ENCODE measurements at regions not wholly inside any gene's neighbourhood (a gene's known extent, or its start where the extent isn't known, plus 50 kb on each side); places are given as distances from the start of the nearest gene placed in this dataset.

- no peaks in the 10 kb centered on the region for H3K9me3 ChIP-seq (ENCODE audit: insufficient read depth, low read depth, low read length)
- Mint-ChIP-seq H3K9me3 (ENCODE audit: unreplicated experiment) (no peaks in the 10 kb centered on the region), H3K27me3 (ENCODE audit: low read depth, unreplicated experiment) (no peaks in the 10 kb centered on the region), H3K4me1 (ENCODE audit: low read depth, unreplicated experiment) (peaks cover 14% of the 10 kb centered on the region), H3K27ac (ENCODE audit: unreplicated experiment) (no peak overlapping the region), H3K4me3 (ENCODE audit: unreplicated experiment) (no peak overlapping the region), H3K36me3 (ENCODE audit: low read depth, unreplicated experiment) (no peaks in the 10 kb centered on the region)
- H3K4me2 ChIP-seq (ENCODE audit: low read length): no peak overlapping the region
- no peak overlapping the region for H2AFZ ChIP-seq (ENCODE audit: low read depth, low read length)
- no peaks in the 10 kb centered on the region for H3K36me3 ChIP-seq (ENCODE audit: insufficient read depth, low read length)
- no peaks in the 10 kb centered on the region for H3K4me1 ChIP-seq (ENCODE audit: insufficient read depth, low read length)
- H3K9ac ChIP-seq (ENCODE audit: low read length): no peak overlapping the region
- no peak for FAIRE-seq
- no peaks in the 10 kb centered on the region for H3K27me3 ChIP-seq (ENCODE audit: insufficient read depth, low read length)
- no peaks in the 10 kb centered on the region for H3K79me2 ChIP-seq (ENCODE audit: insufficient read depth, low read length)
- H3K27ac ChIP-seq (ENCODE audit: low read depth, low read length): no peak overlapping the region
- H3K4me3 ChIP-seq (ENCODE audit: insufficient read depth, low read depth, low read length): no peak overlapping the region
- no peaks in the 10 kb centered on the region for H4K20me1 ChIP-seq (ENCODE audit: insufficient read depth, low read length)
- no peak for TF ChIP-seq CTCF (IDR thresholded peaks at IDR 0.05; ENCODE audit: insufficient read depth, low read depth, low read length)
- no peak for TF ChIP-seq EZH2 (IDR thresholded peaks at IDR 0.05; ENCODE audit: insufficient read depth, low read length)
- DNase-seq (ENCODE audit: low read depth): no peak
These were observed 947.9 kb downstream of the FAT4 start for GRCh38 chr4:126262665-126263064.

GRCh38 chr4:126264839-126265238, 950.1 kb downstream of the FAT4 start:
- no peaks in the 10 kb centered on the region for H3K27me3 Mint-ChIP-seq (ENCODE audit: low read depth, unreplicated experiment)
- Histone ChIP-seq H3K4me1 (ENCODE audit: insufficient read depth, low read length) (no peaks in the 10 kb centered on the region), H3K4me2 (ENCODE audit: low read length) (peak overlapping the region; percentile 2), H3K27ac (ENCODE audit: low read depth, low read length) (no peak overlapping the region), H3K36me3 (ENCODE audit: insufficient read depth, low read length) (no peaks in the 10 kb centered on the region), H3K9ac (ENCODE audit: low read length) (no peak overlapping the region), H3K9me3 (ENCODE audit: insufficient read depth, low read depth, low read length) (no peaks in the 10 kb centered on the region), H3K4me3 (ENCODE audit: insufficient read depth, low read depth, low read length) (no peak overlapping the region), H2AFZ (ENCODE audit: low read depth, low read length) (no peak overlapping the region), H3K27me3 (ENCODE audit: insufficient read depth, low read length) (no peaks in the 10 kb centered on the region), H3K79me2 (ENCODE audit: insufficient read depth, low read length) (no peaks in the 10 kb centered on the region), H4K20me1 (ENCODE audit: insufficient read depth, low read length) (no peaks in the 10 kb centered on the region)
- no peaks in the 10 kb centered on the region for H3K36me3 Mint-ChIP-seq (ENCODE audit: low read depth, unreplicated experiment)
- H3K4me1 Mint-ChIP-seq (ENCODE audit: low read depth, unreplicated experiment): peaks cover 14% of the 10 kb centered on the region
- no peak overlapping the region for H3K4me3 Mint-ChIP-seq (ENCODE audit: unreplicated experiment)
- FAIRE-seq: peak; percentile 79
- TF ChIP-seq EZH2 (IDR thresholded peaks at IDR 0.05; ENCODE audit: insufficient read depth, low read length) (no peak), CTCF (IDR thresholded peaks at IDR 0.05; ENCODE audit: insufficient read depth, low read depth, low read length) (no peak)
- DNase-seq (ENCODE audit: low read depth): peak; percentile 73
- no peaks in the 10 kb centered on the region for H3K9me3 Mint-ChIP-seq (ENCODE audit: unreplicated experiment)
- peak overlapping the region; percentile 53 for H3K27ac Mint-ChIP-seq (ENCODE audit: unreplicated experiment)

GRCh38 chr4:126265888-126266287, 951.1 kb downstream of the FAT4 start:
- FAIRE-seq (no peak), DNase-seq (ENCODE audit: low read depth) (no peak)
- Histone ChIP-seq H3K36me3 (ENCODE audit: insufficient read depth, low read length) (no peaks in the 10 kb centered on the region), H4K20me1 (ENCODE audit: insufficient read depth, low read length) (no peaks in the 10 kb centered on the region), H3K4me3 (ENCODE audit: insufficient read depth, low read depth, low read length) (no peak overlapping the region), H3K4me2 (ENCODE audit: low read length) (no peak overlapping the region), H3K4me1 (ENCODE audit: insufficient read depth, low read length) (no peaks in the 10 kb centered on the region), H3K79me2 (ENCODE audit: insufficient read depth, low read length) (no peaks in the 10 kb centered on the region), H3K9me3 (ENCODE audit: insufficient read depth, low read depth, low read length) (no peaks in the 10 kb centered on the region), H3K27me3 (ENCODE audit: insufficient read depth, low read length) (no peaks in the 10 kb centered on the region), H3K27ac (ENCODE audit: low read depth, low read length) (no peak overlapping the region), H3K9ac (ENCODE audit: low read length) (no peak overlapping the region), H2AFZ (ENCODE audit: low read depth, low read length) (no peak overlapping the region)
- no peaks in the 10 kb centered on the region for H3K27me3 Mint-ChIP-seq (ENCODE audit: low read depth, unreplicated experiment)
- TF ChIP-seq CTCF (IDR thresholded peaks at IDR 0.05; ENCODE audit: insufficient read depth, low read depth, low read length): no peak
- no peak for TF ChIP-seq EZH2 (IDR thresholded peaks at IDR 0.05; ENCODE audit: insufficient read depth, low read length)
- H3K4me3 Mint-ChIP-seq (ENCODE audit: unreplicated experiment): no peak overlapping the region
- H3K36me3 Mint-ChIP-seq (ENCODE audit: low read depth, unreplicated experiment): no peaks in the 10 kb centered on the region
- H3K27ac Mint-ChIP-seq (ENCODE audit: unreplicated experiment): no peak overlapping the region
- peaks cover 14% of the 10 kb centered on the region for H3K4me1 Mint-ChIP-seq (ENCODE audit: low read depth, unreplicated experiment)
- H3K9me3 Mint-ChIP-seq (ENCODE audit: unreplicated experiment): no peaks in the 10 kb centered on the region
